Mucosa of descending colon (tissue), 3 donors: ENCODE measurements at regions not wholly inside any gene's neighbourhood (a gene's known extent, or its start where the extent isn't known, plus 50 kb on each side); places are given as distances from the start of the nearest gene placed in this dataset.

Experiments
- ATAC-seq: fragments of 200-7000 bp; cut with Tn5 transposase; one replicate; pipeline ENCODE4 v1.9.1; 2020; ENCODE audit warnings: mild to moderate bottlenecking, moderate library complexity
- DNase-seq, 3 donors: peaks; one replicate each; pipeline ENCODE4 v3.0.0-alpha.2; 2020
- H3K36me3 ChIP-seq: fragments of 200-600 bp; one replicate; pipeline ENCODE4 v1.8.0; 2021; ENCODE audit warnings: low read depth, mild to moderate bottlenecking
- H3K4me1 ChIP-seq: fragments of 200-600 bp; one replicate; pipeline ENCODE4 v1.8.0; 2021; ENCODE audit warnings: low read depth, mild to moderate bottlenecking
- H3K4me3 ChIP-seq: fragments of 200-600 bp; one replicate; pipeline ENCODE4 v1.8.0; 2021; ENCODE audit warnings: mild to moderate bottlenecking
- H3K9me3 ChIP-seq: fragments of 200-600 bp; one replicate; pipeline ENCODE4 v1.8.0; 2021; ENCODE audit warnings: mild to moderate bottlenecking
- CTCF ChIP-seq: fragments of 200-600 bp; IDR thresholded peaks from one replicate; pipeline ENCODE4 v1.8.0; 2022; ENCODE audit warnings: antibody characterized with exemption, mild to moderate bottlenecking
- intact Hi-C, 2 donors: fragments of 100-400 bp; cut with DNase I in 1 of 2; cut with micrococcal nuclease in 1 of 2; formaldehyde crosslinking; loops; one replicate each; pipeline versions ENCODE4 v1.11.0 to v1.11.1; 2022; cut with DNase I, micrococcal nuclease
- donor health status: DM: no; HTN: no; CAD: no; lungs with moderate emphysema.
- donor health status: DM: no; HTN: no; CAD: no.
- donor health status: DM: no; HTN: yes; CAD: no.

- Histone ChIP-seq H3K36me3 (no peaks in the 10 kb centered on the region), H3K4me3 (no peak overlapping the region), H3K9me3 (no peaks in the 10 kb centered on the region), H3K4me1 (no peaks in the 10 kb centered on the region)
- intact Hi-C loops: no loop called here
- DNase-seq (no peak), ATAC-seq (no peak)
- no peak for TF ChIP-seq CTCF
Observed at GRCh38 chr7:98531717-98532116, 85.4 kb upstream of the NPTX2 start.

- Histone ChIP-seq H3K4me1 (no peaks in the 10 kb centered on the region), H3K9me3 (no peaks in the 10 kb centered on the region), H3K36me3 (no peaks in the 10 kb centered on the region), H3K4me3 (no peak overlapping the region)
- intact Hi-C loops: no loop called here
- DNase-seq (no peak), ATAC-seq (no peak)
- no peak for TF ChIP-seq CTCF
Observed at GRCh38 chr7:98528079-98528478, 89.0 kb upstream of the NPTX2 start.

- H3K36me3 ChIP-seq: no peaks in the 10 kb centered on the region
- no peak for ATAC-seq
- H3K9me3 ChIP-seq: no peaks in the 10 kb centered on the region
- no peak for TF ChIP-seq CTCF
- intact Hi-C loops: no loop called here
- no peak for DNase-seq
- no peaks in the 10 kb centered on the region for H3K4me1 ChIP-seq
- H3K4me3 ChIP-seq: no peak overlapping the region
Observed at GRCh38 chr7:98526059-98526458, 91.0 kb upstream of the NPTX2 start.

GRCh38 chr7:98521089-98521692 is 95.9 kb upstream of the NPTX2 start:
- Histone ChIP-seq H3K4me3 (no peak overlapping the region), H3K36me3 (no peaks in the 10 kb centered on the region), H3K9me3 (no peaks in the 10 kb centered on the region), H3K4me1 (no peaks in the 10 kb centered on the region)
- ATAC-seq: no peak
- no peak for DNase-seq
- intact Hi-C loops: no loop called here
- TF ChIP-seq CTCF: no peak

GRCh38 chr7:98520356-98520951 is 96.6 kb upstream of the NPTX2 start:
- no peaks in the 10 kb centered on the region for H3K36me3 ChIP-seq
- H3K4me3 ChIP-seq: no peak overlapping the region
- ATAC-seq (no peak), DNase-seq (no peak)
- intact Hi-C loops: no loop called here
- no peak for TF ChIP-seq CTCF
- no peaks in the 10 kb centered on the region for H3K4me1 ChIP-seq
- no peaks in the 10 kb centered on the region for H3K9me3 ChIP-seq
